HEK293T (cell line): ENCODE measurements at regions not wholly inside any gene's neighbourhood (a gene's known extent, or its start where the extent isn't known, plus 50 kb on each side); places are given as distances from the start of the nearest gene placed in this dataset.
"Not testable (repeated sequence)": the region's sequence is repeated elsewhere in the genome, so short reads cannot be mapped to it uniquely, and the experiment has no call there.

Source experiments
- CTCF ChIA-PET: fragments of 350-600 bp; formaldehyde crosslinking; extraction: SDS; loops from one replicate; lab custom pipeline; 2021; ENCODE audit warnings: antibody characterized with exemption, inconsistent platforms; lab: Yijun Ruan, JAX
- POLR2A ChIA-PET: fragments of 350-600 bp; formaldehyde crosslinking; extraction: SDS; loops from one replicate; lab custom pipeline; 2020; ENCODE audit warnings: antibody characterized with exemption, inconsistent platforms; lab: Yijun Ruan, JAX
- DNase-seq: peaks from one replicate; pipeline ENCODE4 v3.0.0; 2012; ENCODE audit warnings: mixed read lengths; ENCODE audit errors: extremely low spot score
- ARNT ChIP-seq: fragments of 450-650 bp; IDR thresholded peaks from 2 replicates; pipeline ENCODE4 v1.6.1; 2017; ENCODE audit warnings: mild to moderate bottlenecking
- BHLHE40 ChIP-seq: fragments of 450-650 bp; IDR thresholded peaks from 2 replicates; pipeline ENCODE4 v1.6.1; 2016; ENCODE audit warnings: mild to moderate bottlenecking, moderate library complexity, borderline replicate concordance
- CTBP1 ChIP-seq: fragments of 450-650 bp; IDR thresholded peaks from 2 replicates; pipeline ENCODE4 v1.6.1; 2016; ENCODE audit warnings: borderline replicate concordance
- ELF4 ChIP-seq: fragments of 450-650 bp; IDR thresholded peaks from 2 replicates; pipeline ENCODE4 v1.6.1; 2017; ENCODE audit warnings: antibody characterized with exemption
- FOXA1 ChIP-seq: fragments of 450-650 bp; IDR thresholded peaks from 2 replicates; pipeline ENCODE4 v1.6.1; 2016; ENCODE audit warnings: mild to moderate bottlenecking
- FOXK2 ChIP-seq: fragments of 450-650 bp; IDR thresholded peaks from 2 replicates; pipeline ENCODE4 v1.6.1; 2016; ENCODE audit warnings: mild to moderate bottlenecking
- FOXM1 ChIP-seq: fragments of 450-650 bp; IDR thresholded peaks from 2 replicates; pipeline ENCODE4 v1.6.1; 2017; ENCODE audit warnings: mild to moderate bottlenecking, borderline replicate concordance
- HDGF ChIP-seq: fragments of 450-650 bp; IDR thresholded peaks from 2 replicates; pipeline ENCODE4 v1.6.1; 2017; ENCODE audit warnings: antibody characterized with exemption, borderline replicate concordance
- L3MBTL2 ChIP-seq: fragments of 450-650 bp; conservative IDR thresholded peaks from 2 replicates; pipeline ENCODE4 v1.6.1; 2016; ENCODE audit warnings: mild to moderate bottlenecking
- LEF1 ChIP-seq: fragments of 450-650 bp; IDR thresholded peaks from 2 replicates; pipeline ENCODE4 v1.6.1; 2017; ENCODE audit warnings: mild to moderate bottlenecking, borderline replicate concordance
- NFRKB ChIP-seq: fragments of 450-650 bp; IDR thresholded peaks from 2 replicates; pipeline ENCODE4 v1.6.1; 2016; ENCODE audit warnings: mild to moderate bottlenecking, moderate library complexity
- PKNOX1 ChIP-seq: fragments of 450-650 bp; IDR thresholded peaks from 2 replicates; pipeline ENCODE4 v1.6.1; 2016
- SP1 ChIP-seq: fragments of 450-650 bp; IDR thresholded peaks from 2 replicates; pipeline ENCODE4 v1.6.1; 2017
- SUZ12 ChIP-seq: fragments of 450-650 bp; IDR thresholded peaks from 2 replicates; pipeline ENCODE4 v1.6.1; 2016; ENCODE audit warnings: mild to moderate bottlenecking
- TARDBP ChIP-seq: fragments of 450-650 bp; IDR thresholded peaks from 2 replicates; pipeline ENCODE4 v1.6.1; 2016
- ZNF384 ChIP-seq: fragments of 450-650 bp; IDR thresholded peaks from 2 replicates; pipeline ENCODE4 v1.6.1; 2016

DNA sequence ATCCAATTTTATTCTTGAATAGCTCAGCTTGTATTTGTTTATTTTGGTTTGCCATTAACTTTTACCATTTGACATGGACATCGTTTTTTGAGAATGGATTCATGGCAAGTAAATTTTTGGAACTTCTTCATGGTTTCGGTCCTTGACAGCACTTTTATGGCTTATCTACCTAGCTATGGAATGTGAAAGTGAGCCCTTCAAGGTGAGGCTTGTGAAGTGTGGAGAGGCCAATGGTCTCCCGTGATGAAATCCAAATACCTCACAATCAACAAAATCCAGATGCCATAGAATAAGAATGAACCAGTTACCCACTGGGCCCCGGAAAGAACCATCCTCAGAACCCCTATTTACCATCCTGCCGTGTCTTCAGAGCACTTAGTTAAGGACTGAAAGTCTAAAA is 978.8 kb downstream of the FSCB start:
- CTCF ChIA-PET: no interaction called here
- TF ChIP-seq HDGF (no peak), ZNF384 (no peak), ELF4 (no peak), TARDBP (no peak), FOXK2 (no peak), SP1 (no peak), BHLHE40 (no peak), PKNOX1 (no peak), FOXM1 (no peak), L3MBTL2 (no peak), FOXA1 (no peak), CTBP1 (no peak), NFRKB (no peak), ARNT (no peak), SUZ12 (no peak), LEF1 (no peak)
- POLR2A ChIA-PET: no interaction called here

DNA sequence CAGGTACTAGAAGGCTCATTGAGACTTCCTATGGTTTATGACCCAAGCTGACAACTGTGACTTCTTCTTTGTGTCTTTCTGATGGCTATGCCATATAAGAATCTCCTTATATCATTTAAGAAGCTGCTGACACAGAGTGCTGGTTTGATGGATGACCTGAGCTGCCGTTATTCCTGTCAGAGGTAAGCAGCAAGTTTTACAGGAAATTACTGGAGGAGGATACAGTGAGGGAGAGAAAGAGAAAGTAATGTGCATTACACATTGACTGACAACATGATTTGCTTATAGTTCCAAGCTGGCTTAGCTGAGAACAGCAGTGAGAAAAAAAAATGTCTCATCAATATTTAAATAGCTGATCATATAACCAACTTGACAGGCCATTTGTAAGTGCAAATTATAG is 981.4 kb downstream of the FSCB start:
- DNase-seq: no peak
- ChIA-PET CTCF (interaction anchor here (0.6 kb wide), 1 partner anchor 1415 kb away, joined by 3 read pairs; no protein-coding TSS in a partner anchor), POLR2A (no interaction called here)
- TF ChIP-seq FOXK2: no peak
- TF ChIP-seq ELF4: no peak
- TF ChIP-seq CTBP1: no peak
- no peak for TF ChIP-seq SUZ12
- TF ChIP-seq LEF1: no peak
- TF ChIP-seq FOXA1: no peak
- no peak for TF ChIP-seq PKNOX1
- no peak for TF ChIP-seq FOXM1
- TF ChIP-seq SP1: no peak
- no peak for TF ChIP-seq HDGF
- no peak for TF ChIP-seq NFRKB
- no peak for TF ChIP-seq ARNT
- no peak for TF ChIP-seq L3MBTL2
- no peak for TF ChIP-seq ZNF384
- no peak for TF ChIP-seq BHLHE40
- no peak for TF ChIP-seq TARDBP

More for the DNA sequence above, 978.8 kb downstream of the FSCB start:
- DNase-seq: no peak

GRCh38 chr14:43522901-43523300 is 984.2 kb downstream of the FSCB start:
- CTCF ChIA-PET: interaction anchor here (1.2 kb wide), 1 partner anchor 16 kb away, joined by 3 read pairs; no protein-coding TSS in a partner anchor
- TF ChIP-seq L3MBTL2: no peak
- TF ChIP-seq FOXA1: no peak
- TF ChIP-seq SUZ12: no peak
- no peak for TF ChIP-seq SP1
- TF ChIP-seq ZNF384: no peak
- TF ChIP-seq LEF1: no peak
- no peak for TF ChIP-seq CTBP1
- TF ChIP-seq TARDBP: no peak
- TF ChIP-seq FOXK2: no peak
- TF ChIP-seq FOXM1: no peak
- no peak for TF ChIP-seq PKNOX1
- no peak for TF ChIP-seq NFRKB
- no peak for TF ChIP-seq ARNT
- TF ChIP-seq HDGF: no peak
- no peak for TF ChIP-seq ELF4
- POLR2A ChIA-PET: no interaction called here
- DNase-seq: no peak

GRCh38 chr14:43522191-43522590 is 984.9 kb downstream of the FSCB start:
- TF ChIP-seq BHLHE40: no peak
- no peak for TF ChIP-seq ZNF384
- TF ChIP-seq CTBP1: no peak
- no peak for TF ChIP-seq FOXA1
- no peak for TF ChIP-seq SP1
- no peak for TF ChIP-seq SUZ12
- no peak for TF ChIP-seq FOXK2
- TF ChIP-seq LEF1: no peak
- TF ChIP-seq L3MBTL2: no peak
- no peak for TF ChIP-seq NFRKB
- TF ChIP-seq FOXM1: no peak
- no peak for TF ChIP-seq HDGF
- TF ChIP-seq PKNOX1: no peak
- TF ChIP-seq ARNT: no peak
- TF ChIP-seq ELF4: no peak
- TF ChIP-seq TARDBP: no peak
- ChIA-PET POLR2A (no interaction called here), CTCF (interaction anchor here (1.2 kb wide), 1 partner anchor 17 kb away, joined by 3 read pairs; no protein-coding TSS in a partner anchor)
- DNase-seq: no peak

- TF ChIP-seq SP1: no peak
- TF ChIP-seq BHLHE40: no peak
- no peak for TF ChIP-seq FOXA1
- TF ChIP-seq ZNF384: no peak
- no peak for TF ChIP-seq ELF4
- TF ChIP-seq PKNOX1: no peak
- TF ChIP-seq NFRKB: no peak
- POLR2A ChIA-PET: no interaction called here
- CTCF ChIA-PET: no interaction called here
- no peak for DNase-seq
Observed at GRCh38 chr14:43503508-43503907, 1003.6 kb downstream of the FSCB start.

- DNase-seq, POLR2A ChIA-PET, CTCF ChIA-PET: not testable (repeated sequence)
Observed at GRCh38 chr14:43492359-43492758, 1014.7 kb downstream of the FSCB start.
